K562 (cell line): ENCODE measurements at regions not wholly inside any gene's neighbourhood (a gene's known extent, or its start where the extent isn't known, plus 50 kb on each side); places are given as distances from the start of the nearest gene placed in this dataset.

Experiments used
- ATAC-seq: fragments of 200-7000 bp; cut with Tn5 transposase; 3 replicates; pipeline ENCODE4 v1.9.1; 2020; ENCODE audit warnings: moderate library complexity
- BruUV-seq: library from RNA; stranded (reverse); fragments of 400-500 nt; replicated peaks from 2 replicates; lab custom pipeline; 2021; lab: Mats Ljungman, UMichigan
- CTCF ChIA-PET: fragments of 300-600 bp; formaldehyde crosslinking; extraction: SDS; loops from one replicate; lab custom pipeline; 2021; ENCODE audit warnings: low intra/inter-chr PET ratio; lab: Yijun Ruan, JAX
- POLR2A ChIA-PET: fragments of 300-600, 350-650 bp; sonication (Branson Sonifier 250); formaldehyde crosslinking; extraction: SDS; loops from one replicate; lab custom pipeline; 2021; ENCODE audit warnings: antibody characterized with exemption, inconsistent platforms; lab: Yijun Ruan, JAX
- DNase-seq, 4 experiments: peaks; one replicate each; pipeline versions ENCODE4 v3.0.0 to v3.0.0-alpha.2; 2011 to 2018; ENCODE audit warnings: low spot score in 3 of 4, mixed read lengths in 3 of 4; ENCODE audit errors: extremely low read depth in 1 of 4
- FAIRE-seq: peaks from 2 replicates; lab custom pipeline; 2011; peaks lifted over from hg19 to GRCh38; lab: Jason Lieb, UNC
- H2AFZ ChIP-seq: 2 replicates; pipeline ENCODE4 v1.6.0; 2011; ENCODE audit warnings: low read depth, low read length, control low read depth, inconsistent platforms
- H3K27ac ChIP-seq: fragments of 200-600 bp; 3 replicates; pipeline ENCODE4 v1.8.0; 2011; ENCODE audit warnings: low read depth, mild to moderate bottlenecking, control low read depth, inconsistent platforms, low read length, moderate library complexity, mixed read lengths; ENCODE audit errors: extremely low read depth
- H3K27me3 ChIP-seq, 2 experiments: fragments of 300-600 bp in 1 of 2; 2 replicates in 1 of 2; 3 replicates in 1 of 2; pipeline versions ENCODE4 v1.6.0 to v1.8.0; 2011; ENCODE audit warnings: inconsistent platforms in 2 of 2, low read length in 2 of 2, mild to moderate bottlenecking in 1 of 2, mixed read lengths in 1 of 2, moderate library complexity in 1 of 2; ENCODE audit not compliant: control insufficient read depth in 2 of 2, insufficient read depth in 2 of 2
- H3K36me3 ChIP-seq: fragments of 300-600 bp; 3 replicates; pipeline ENCODE4 v1.8.0; 2011; ENCODE audit warnings: mild to moderate bottlenecking, low read length, inconsistent platforms; ENCODE audit not compliant: control insufficient read depth, insufficient read depth
- H3K4me1 ChIP-seq, 2 experiments: fragments of 200-600 bp in 1 of 2; replicated peaks in 1 of 2; 2 replicates in 1 of 2; 3 replicates in 1 of 2; pipeline versions ENCODE4 v1.5.1 to v1.8.0; 2011; ENCODE audit warnings: inconsistent platforms in 2 of 2, low read length in 2 of 2, mild to moderate bottlenecking in 1 of 2, mixed read lengths in 1 of 2, moderate library complexity in 1 of 2; ENCODE audit not compliant: control insufficient read depth in 2 of 2, insufficient read depth in 2 of 2
- H3K4me2 ChIP-seq: 2 replicates; pipeline ENCODE4 v1.6.1; 2011; ENCODE audit warnings: low read length, control low read depth, inconsistent platforms, mixed read lengths; ENCODE audit not compliant: insufficient read depth
- H3K4me3 ChIP-seq: fragments of 200-600 bp; sonication (generic), shearing (Covaris generic); 2 replicates; pipeline ENCODE4 v1.5.1; 2016; ENCODE audit warnings: control low read depth, inconsistent platforms
- H3K79me2 ChIP-seq: fragments of 200-600 bp; 3 replicates; pipeline ENCODE4 v1.8.0; 2011; ENCODE audit warnings: low read length, inconsistent platforms; ENCODE audit not compliant: control insufficient read depth, insufficient read depth
- H3K9ac ChIP-seq, 2 experiments: 2 replicates each; pipeline versions ENCODE4 v1.6.0 to v1.6.1; 2011; ENCODE audit warnings: low read depth in 2 of 2, low read length in 2 of 2, control low read depth in 1 of 2, inconsistent platforms in 1 of 2, mild to moderate bottlenecking in 1 of 2, mixed read lengths in 1 of 2; ENCODE audit not compliant: insufficient read depth in 1 of 2
- H3K9me1 ChIP-seq: one replicate; pipeline ENCODE4 v1.6.0; 2011; ENCODE audit warnings: inconsistent platforms, mild to moderate bottlenecking, low read length, moderate library complexity; ENCODE audit not compliant: control insufficient read depth, insufficient read depth
- H3K9me3 ChIP-seq: replicated peaks from 2 replicates; pipeline ENCODE4 v1.5.1; 2011; ENCODE audit warnings: low read depth, low read length, inconsistent platforms; ENCODE audit not compliant: control insufficient read depth, insufficient read depth
- H4K20me1 ChIP-seq: replicated peaks from 2 replicates; pipeline ENCODE4 v1.6.1; 2011; ENCODE audit warnings: low read length, inconsistent platforms, mixed read lengths; ENCODE audit not compliant: control insufficient read depth, insufficient read depth
- BACH1 ChIP-seq: fragments of 200-800 bp; sonication (Bioruptor generic); IDR thresholded peaks from 2 replicates; pipeline ENCODE4 v1.6.1; 2016; ENCODE audit warnings: missing genetic modification characterization, missing compliant biosample characterization
- CCAR2 ChIP-seq: fragments of 200-400 bp; formaldehyde crosslinking; IDR thresholded peaks from 2 replicates; pipeline ENCODE4 v1.6.1; 2017; ENCODE audit warnings: mild to moderate bottlenecking, low read depth, low read length
- CHD1 ChIP-seq: fragments of 200-600 bp; sonication (generic); IDR thresholded peaks from one replicate; pipeline ENCODE4 v1.6.1; 2012; ENCODE audit warnings: mild to moderate bottlenecking, moderate library complexity, low read length, inconsistent platforms
- EZH2 ChIP-seq: IDR thresholded peaks from 2 replicates; pipeline ENCODE4 v1.6.1; 2012; ENCODE audit warnings: low read depth, mild to moderate bottlenecking, inconsistent platforms, low read length, borderline replicate concordance
- PHB ChIP-seq: fragments of 250-450 bp; sonication (Bioruptor Pico); IDR thresholded peaks from 2 replicates; pipeline ENCODE4 v1.5.0; 2021
- RBM15 ChIP-seq: fragments of 200-400 bp; formaldehyde crosslinking; IDR thresholded peaks from 2 replicates; pipeline ENCODE4 v1.6.1; 2018; ENCODE audit warnings: mild to moderate bottlenecking, low read length, moderate library complexity; ENCODE audit not compliant: insufficient read depth
- TFAP4 ChIP-seq: sonication (generic); formaldehyde crosslinking; IDR thresholded peaks from 2 replicates; pipeline ENCODE4 v1.8.0; 2022; ENCODE audit warnings: missing genetic modification reagents, mild to moderate bottlenecking, moderate library complexity, borderline replicate concordance
- WGBS: fragments of 100-300 bp; shearing (Covaris generic); methylation state at CpG from one replicate; pipeline ENCODE4 v1.1.6; 2016; ENCODE audit warnings: low coverage, mixed read lengths; ENCODE audit not compliant: insufficient coverage; ENCODE audit errors: missing lambda C conversion rate; 5-methylcytosine and 5-hydroxymethylcytosine counted together
- in situ Hi-C: fragments of 300-500 bp; cut with MboI; formaldehyde crosslinking; loops from 4 replicates; pipeline ENCODE4 v1.15.0; 2018; ENCODE audit warnings: inconsistent platforms, mixed read lengths
- intact Hi-C: fragments of 100-400 bp; cut with micrococcal nuclease; formaldehyde crosslinking; loops from 2 replicates; pipeline ENCODE4 v1.14.2; 2022
- TF ChIP-seq, protein P1 (sequence below): fragments of 450-650 bp; IDR thresholded peaks from 2 replicates; pipeline ENCODE4 v1.6.1; 2017; ENCODE audit warnings: mild to moderate bottlenecking, moderate library complexity

DNA sequence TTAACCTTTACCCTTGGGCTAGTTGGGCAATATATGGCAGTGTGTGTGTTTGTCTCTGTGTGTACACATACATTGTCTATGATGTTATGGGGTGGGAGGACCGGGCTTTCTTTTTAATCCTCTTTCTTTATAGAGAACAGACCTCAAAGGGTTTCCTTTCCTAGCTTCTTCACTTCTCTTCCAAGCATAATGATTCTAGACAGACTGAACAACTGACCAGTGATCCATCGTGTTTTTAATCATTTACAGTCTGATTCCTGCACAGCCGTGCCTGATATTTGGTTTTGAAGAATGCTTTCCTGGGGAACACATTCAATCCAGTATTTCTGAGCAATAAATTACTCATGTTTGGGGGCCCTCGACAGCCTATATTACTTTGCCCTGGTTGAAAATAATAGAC lies 481.1 kb upstream of the DCN start:
- ChIA-PET POLR2A (interaction anchor here (1.1 to 1.3 kb wide), 2 partner anchors 29 kb away, joined by 3 to 4 read pairs; no protein-coding TSS in a partner anchor), CTCF (no interaction called here)
- H3K79me2 ChIP-seq, result no peaks in the 10 kb centered on the region
- TF ChIP-seq CHD1 (no peak), CCAR2 (no peak), RBM15 (no peak), EZH2 (no peak), BACH1 (tag) (no peak), PHB (no peak), TFAP4 (CRISPR knock-in tag) (no peak)
- TF ChIP-seq, protein P1, sequence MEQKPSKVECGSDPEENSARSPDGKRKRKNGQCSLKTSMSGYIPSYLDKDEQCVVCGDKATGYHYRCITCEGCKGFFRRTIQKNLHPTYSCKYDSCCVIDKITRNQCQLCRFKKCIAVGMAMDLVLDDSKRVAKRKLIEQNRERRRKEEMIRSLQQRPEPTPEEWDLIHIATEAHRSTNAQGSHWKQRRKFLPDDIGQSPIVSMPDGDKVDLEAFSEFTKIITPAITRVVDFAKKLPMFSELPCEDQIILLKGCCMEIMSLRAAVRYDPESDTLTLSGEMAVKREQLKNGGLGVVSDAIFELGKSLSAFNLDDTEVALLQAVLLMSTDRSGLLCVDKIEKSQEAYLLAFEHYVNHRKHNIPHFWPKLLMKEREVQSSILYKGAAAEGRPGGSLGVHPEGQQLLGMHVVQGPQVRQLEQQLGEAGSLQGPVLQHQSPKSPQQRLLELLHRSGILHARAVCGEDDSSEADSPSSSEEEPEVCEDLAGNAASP, result no peak
- H3K9me3 ChIP-seq, result no peaks in the 10 kb centered on the region
- in situ Hi-C loops (no loop called here), intact Hi-C loops (no loop called here)
- no TSS peak for BruUV-seq
- no peak overlapping the region for H3K9ac ChIP-seq
- H3K4me3 ChIP-seq, result no peak overlapping the region
- no peak for ATAC-seq
- no peaks in the 10 kb centered on the region for H3K27me3 ChIP-seq
- H3K4me1 ChIP-seq, result no peaks in the 10 kb centered on the region
- no peak for FAIRE-seq
- H4K20me1 ChIP-seq, result no peaks in the 10 kb centered on the region
- no peak overlapping the region for H3K27ac ChIP-seq
- H3K9me1 ChIP-seq, result no peaks in the 10 kb centered on the region
- H3K4me2 ChIP-seq, result no peak overlapping the region
- peak overlapping the region; percentile 20; the same call in 1 of the 2 replicates for H2AFZ ChIP-seq
- DNase-seq, result no peak
- H3K36me3 ChIP-seq, result no peaks in the 10 kb centered on the region
- WGBS, result 14% methylated on average over 4 of the region's 4 CpGs
